Endodermal cell (in vitro differentiated cells): ENCODE measurements at regions not wholly inside any gene's neighbourhood (a gene's known extent, or its start where the extent isn't known, plus 50 kb on each side); places are given as distances from the start of the nearest gene placed in this dataset.

Experiments used
- DNase-seq: peaks from one replicate; pipeline ENCODE4 v3.0.0-alpha.2; 2017
- H3K27ac ChIP-seq: 2 replicates; pipeline ENCODE4 v1.5.1; 2013; ENCODE audit warnings: mild to moderate bottlenecking, low read depth, low read length, moderate library complexity
- H3K27me3 ChIP-seq: 2 replicates; pipeline ENCODE4 v1.6.1; 2013; ENCODE audit warnings: mild to moderate bottlenecking, low read length, moderate library complexity; ENCODE audit not compliant: insufficient read depth, control insufficient read depth, poor library complexity, severe bottlenecking
- H3K36me3 ChIP-seq: 2 replicates; pipeline ENCODE4 v1.7.0; 2013; ENCODE audit warnings: mild to moderate bottlenecking, low read length, moderate library complexity; ENCODE audit not compliant: control insufficient read depth, insufficient read depth
- H3K4me1 ChIP-seq: one replicate; pipeline ENCODE4 v1.7.0; 2013; ENCODE audit warnings: low read length; ENCODE audit not compliant: control insufficient read depth, insufficient read depth
- H3K4me3 ChIP-seq: 2 replicates; pipeline ENCODE4 v1.5.1; 2013; ENCODE audit warnings: mild to moderate bottlenecking, low read length, moderate library complexity
- H3K9ac ChIP-seq: 2 replicates; pipeline ENCODE4 v1.6.1; 2013; ENCODE audit warnings: mild to moderate bottlenecking, low read length, moderate library complexity; ENCODE audit not compliant: poor library complexity, severe bottlenecking; ENCODE audit errors: extremely low read depth
- H3K9me3 ChIP-seq: 2 replicates; pipeline ENCODE4 v1.6.1; 2013; ENCODE audit warnings: mild to moderate bottlenecking, low read length, moderate library complexity; ENCODE audit not compliant: control insufficient read depth
- H3K27ac Mint-ChIP-seq: 2 replicates; pipeline ENCODE4 v1.8.0; 2020; ENCODE audit warnings: mixed read lengths
- H3K27me3 Mint-ChIP-seq: 2 replicates; pipeline ENCODE4 v1.8.0; 2021; ENCODE audit warnings: mild to moderate bottlenecking, mixed read lengths; ENCODE audit not compliant: insufficient read depth
- H3K36me3 Mint-ChIP-seq: 2 replicates; pipeline ENCODE4 v1.8.0; 2020; ENCODE audit warnings: low read depth, mixed read lengths
- H3K4me1 Mint-ChIP-seq: 2 replicates; pipeline ENCODE4 v1.8.0; 2020; ENCODE audit warnings: mixed read lengths
- H3K4me3 Mint-ChIP-seq: 2 replicates; pipeline ENCODE4 v1.8.0; 2020; ENCODE audit warnings: mild to moderate bottlenecking, moderate library complexity, mixed read lengths
- H3K9me3 Mint-ChIP-seq: 2 replicates; pipeline ENCODE4 v1.8.0; 2020; ENCODE audit warnings: mild to moderate bottlenecking, mixed read lengths
- CTCF ChIP-seq: fragments of 200-600 bp; sonication (generic); conservative IDR thresholded peaks from 2 replicates; pipeline ENCODE4 v1.5.0; 2021; ENCODE audit warnings: antibody characterized with exemption, mild to moderate bottlenecking
- WGBS, 2 experiments: methylation state at CpG; one replicate each; pipeline versions ENCODE4 v1.1.5 to v1.1.7; 2013; ENCODE audit warnings: missing lambda C conversion rate in 2 of 2, mixed read lengths in 1 of 2; ENCODE audit not compliant: insufficient coverage in 1 of 2, insufficient read length in 1 of 2; 5-methylcytosine and 5-hydroxymethylcytosine counted together

- H3K4me1 Mint-ChIP-seq = no peaks in the 10 kb centered on the region
- no peak for DNase-seq
- Histone ChIP-seq H3K36me3 (no peaks in the 10 kb centered on the region), H3K4me3 (no peak overlapping the region), H3K9me3 (no peaks in the 10 kb centered on the region), H3K27ac (no peak overlapping the region), H3K27me3 (no peaks in the 10 kb centered on the region), H3K9ac (no peak overlapping the region), H3K4me1 (no peaks in the 10 kb centered on the region)
- peaks cover 7% of the 10 kb centered on the region for H3K27me3 Mint-ChIP-seq
- H3K9me3 Mint-ChIP-seq = no peaks in the 10 kb centered on the region
- no peak for TF ChIP-seq CTCF
- no peak overlapping the region for H3K27ac Mint-ChIP-seq
- WGBS, 2 experiments = 83 to 100% methylated on average over 1 to 2 of the region's 2 CpGs
- H3K36me3 Mint-ChIP-seq = no peaks in the 10 kb centered on the region
- H3K4me3 Mint-ChIP-seq = no peak overlapping the region
These were observed 126.3 kb upstream of the PRNP start for GRCh38 chr20:4559906-4560305.

- no peak overlapping the region for H3K27ac Mint-ChIP-seq
- Histone ChIP-seq H3K27me3 (no peaks in the 10 kb centered on the region), H3K4me3 (no peak overlapping the region), H3K36me3 (no peaks in the 10 kb centered on the region), H3K27ac (no peak overlapping the region), H3K4me1 (no peaks in the 10 kb centered on the region), H3K9ac (no peak overlapping the region), H3K9me3 (no peaks in the 10 kb centered on the region)
- H3K36me3 Mint-ChIP-seq = no peaks in the 10 kb centered on the region
- TF ChIP-seq CTCF = no peak
- H3K27me3 Mint-ChIP-seq = peaks cover 4% of the 10 kb centered on the region
- no peak overlapping the region for H3K4me3 Mint-ChIP-seq
- H3K4me1 Mint-ChIP-seq = no peaks in the 10 kb centered on the region
- DNase-seq = no peak
- H3K9me3 Mint-ChIP-seq = no peaks in the 10 kb centered on the region
These were observed 127.2 kb upstream of the PRNP start for GRCh38 chr20:4559106-4559505.

- Histone ChIP-seq H3K9me3 (no peaks in the 10 kb centered on the region), H3K27ac (no peak overlapping the region), H3K36me3 (no peaks in the 10 kb centered on the region), H3K4me3 (no peak overlapping the region), H3K4me1 (no peaks in the 10 kb centered on the region), H3K9ac (no peak overlapping the region), H3K27me3 (no peaks in the 10 kb centered on the region)
- WGBS, 2 experiments = 50 to 69% methylated on average over 2 to 4 of the region's 4 CpGs
- H3K27ac Mint-ChIP-seq = no peak overlapping the region
- no peak for TF ChIP-seq CTCF
- no peaks in the 10 kb centered on the region for H3K9me3 Mint-ChIP-seq
- no peaks in the 10 kb centered on the region for H3K4me1 Mint-ChIP-seq
- DNase-seq = no peak
- H3K4me3 Mint-ChIP-seq = no peak overlapping the region
- no peaks in the 10 kb centered on the region for H3K27me3 Mint-ChIP-seq
- no peaks in the 10 kb centered on the region for H3K36me3 Mint-ChIP-seq
These were observed 129.5 kb upstream of the PRNP start for GRCh38 chr20:4556781-4557180.
